Right lobe of liver (tissue), 4 donors: ENCODE measurements at regions not wholly inside any gene's neighbourhood (a gene's known extent, or its start where the extent isn't known, plus 50 kb on each side); places are given as distances from the start of the nearest gene placed in this dataset.

Experiments used
- POLR2A ChIP-seq: fragments of 450-650 bp; IDR thresholded peaks from one replicate; pipeline ENCODE4 v1.6.1; 2017; ENCODE audit warnings: antibody characterized with exemption, mild to moderate bottlenecking
- TF ChIP-seq, protein P1 (sequence below), 4 donors: fragments of 200-600 bp in 3 of 4; fragments of 450-650 bp in 1 of 4; IDR thresholded peaks; one replicate each; pipeline versions ENCODE4 v1.5.1 to v1.8.0; 2016 to 2022; ENCODE audit warnings: antibody characterized with exemption in 4 of 4, mild to moderate bottlenecking in 2 of 4
- donor health status: DM: no; HTN: no; CAD: no.
- donor health status: DM: no; HTN: no; CAD: no.
- donor health status: DM: no; HTN: yes; CAD: no.

DNA sequence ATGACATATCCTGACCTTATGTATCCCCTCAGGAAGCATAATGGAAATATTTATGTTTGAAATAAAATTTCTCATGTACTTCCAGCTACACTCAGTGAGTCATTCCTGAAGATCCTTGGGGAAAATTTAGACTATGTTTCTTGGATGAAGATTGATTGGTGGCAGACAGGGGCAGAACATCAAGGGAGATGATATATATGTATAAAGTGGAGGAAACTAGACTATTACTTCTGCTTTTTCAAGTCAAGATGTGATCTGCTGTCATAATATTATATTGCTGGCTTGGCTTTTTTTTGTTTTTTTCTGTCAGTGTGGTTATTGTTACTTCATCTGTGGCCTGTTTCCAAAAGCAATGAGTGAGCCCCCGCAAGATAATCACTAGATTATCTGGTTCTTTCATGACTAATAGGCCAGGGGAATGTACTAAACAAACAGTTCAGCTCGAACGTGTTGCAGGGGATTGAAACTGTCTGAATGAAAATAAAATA, 87.2 kb upstream of the TNFSF11 start:
- TF ChIP-seq POLR2A, result no peak
- TF ChIP-seq, protein P1, sequence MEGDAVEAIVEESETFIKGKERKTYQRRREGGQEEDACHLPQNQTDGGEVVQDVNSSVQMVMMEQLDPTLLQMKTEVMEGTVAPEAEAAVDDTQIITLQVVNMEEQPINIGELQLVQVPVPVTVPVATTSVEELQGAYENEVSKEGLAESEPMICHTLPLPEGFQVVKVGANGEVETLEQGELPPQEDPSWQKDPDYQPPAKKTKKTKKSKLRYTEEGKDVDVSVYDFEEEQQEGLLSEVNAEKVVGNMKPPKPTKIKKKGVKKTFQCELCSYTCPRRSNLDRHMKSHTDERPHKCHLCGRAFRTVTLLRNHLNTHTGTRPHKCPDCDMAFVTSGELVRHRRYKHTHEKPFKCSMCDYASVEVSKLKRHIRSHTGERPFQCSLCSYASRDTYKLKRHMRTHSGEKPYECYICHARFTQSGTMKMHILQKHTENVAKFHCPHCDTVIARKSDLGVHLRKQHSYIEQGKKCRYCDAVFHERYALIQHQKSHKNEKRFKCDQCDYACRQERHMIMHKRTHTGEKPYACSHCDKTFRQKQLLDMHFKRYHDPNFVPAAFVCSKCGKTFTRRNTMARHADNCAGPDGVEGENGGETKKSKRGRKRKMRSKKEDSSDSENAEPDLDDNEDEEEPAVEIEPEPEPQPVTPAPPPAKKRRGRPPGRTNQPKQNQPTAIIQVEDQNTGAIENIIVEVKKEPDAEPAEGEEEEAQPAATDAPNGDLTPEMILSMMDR (IDR thresholded peaks at IDR 0.05), result no peak
